GM18873 (cell line): ENCODE measurements at regions not wholly inside any gene's neighbourhood (a gene's known extent, or its start where the extent isn't known, plus 50 kb on each side); places are given as distances from the start of the nearest gene placed in this dataset.
"Not testable (repeated sequence)": the region's sequence is repeated elsewhere in the genome, so short reads cannot be mapped to it uniquely, and the experiment has no call there.

Source experiments
- ATAC-seq: cut with Tn5 transposase; IDR thresholded peaks from one replicate; pipeline ENCODE4 v1.9.1; 2021; ENCODE audit warnings: mild to moderate bottlenecking, moderate library complexity, moderate number of reproducible peaks; ENCODE audit not compliant: unreplicated experiment, low FRiP score

DNA sequence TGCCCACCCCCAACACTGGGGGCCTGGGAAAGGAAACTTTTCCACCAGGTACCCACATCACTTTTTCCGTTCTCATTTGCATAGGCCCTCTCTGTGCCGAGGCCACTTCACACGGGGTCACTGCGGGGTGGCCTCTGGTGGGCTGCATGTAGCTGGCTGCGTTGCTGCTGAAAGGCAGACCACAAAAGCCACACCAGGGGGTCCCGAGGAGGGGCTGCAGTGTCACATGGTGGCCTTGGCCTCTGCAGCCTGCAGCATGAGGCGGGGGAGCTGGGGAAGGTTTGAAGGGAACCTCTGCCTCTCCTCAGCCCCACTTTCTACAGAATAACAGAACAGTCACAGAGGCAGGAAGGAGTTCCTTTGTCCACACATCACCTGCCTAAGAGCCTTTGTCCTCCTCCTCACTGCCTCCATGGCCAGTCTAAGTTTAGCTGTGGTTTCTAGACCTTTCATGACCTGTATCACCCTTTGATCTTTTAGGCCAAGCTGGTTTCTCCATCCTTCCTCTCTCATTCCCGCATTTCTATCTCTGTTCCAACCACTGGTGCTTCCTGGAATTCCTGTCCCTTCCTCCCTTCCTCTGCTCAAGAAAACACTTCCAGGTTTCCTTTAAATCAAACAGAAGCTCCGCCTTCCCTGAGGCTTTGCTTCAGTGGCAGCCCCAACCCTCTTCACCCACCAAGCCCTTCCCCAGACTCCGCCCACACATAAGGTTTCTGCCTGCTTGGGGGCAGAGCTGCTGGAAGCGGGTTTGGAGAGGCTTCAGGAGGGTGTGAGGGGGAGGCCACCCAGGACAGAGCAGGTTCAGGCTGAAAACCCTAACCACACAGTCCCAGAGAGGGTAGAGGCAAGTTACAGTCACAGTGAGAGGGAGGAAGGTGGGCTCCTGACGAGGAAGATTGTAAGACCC lies 150.7 kb upstream of the TLE3 start:
- ATAC-seq, result no peak

DNA sequence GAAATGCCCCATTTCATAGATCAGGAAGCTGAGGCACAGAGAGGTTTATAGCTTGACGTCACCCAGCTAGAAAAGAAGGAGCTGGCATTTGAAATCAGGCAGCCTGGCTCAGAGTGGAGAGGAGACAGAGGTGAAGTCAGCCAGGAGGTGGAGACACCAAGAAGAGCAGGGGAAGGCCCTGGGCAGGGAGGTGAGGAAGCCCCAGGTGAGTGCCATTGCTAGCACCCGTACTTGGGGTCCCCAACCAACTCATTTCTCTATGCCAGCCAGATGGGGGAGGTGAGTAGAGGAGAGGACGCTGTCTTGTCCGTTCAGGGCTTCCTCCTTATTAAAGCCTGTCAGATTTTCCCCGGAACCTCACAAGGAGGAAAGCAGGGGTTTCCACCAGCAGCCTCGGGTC lies 149.6 kb upstream of the TLE3 start:
- ATAC-seq, result no peak

DNA sequence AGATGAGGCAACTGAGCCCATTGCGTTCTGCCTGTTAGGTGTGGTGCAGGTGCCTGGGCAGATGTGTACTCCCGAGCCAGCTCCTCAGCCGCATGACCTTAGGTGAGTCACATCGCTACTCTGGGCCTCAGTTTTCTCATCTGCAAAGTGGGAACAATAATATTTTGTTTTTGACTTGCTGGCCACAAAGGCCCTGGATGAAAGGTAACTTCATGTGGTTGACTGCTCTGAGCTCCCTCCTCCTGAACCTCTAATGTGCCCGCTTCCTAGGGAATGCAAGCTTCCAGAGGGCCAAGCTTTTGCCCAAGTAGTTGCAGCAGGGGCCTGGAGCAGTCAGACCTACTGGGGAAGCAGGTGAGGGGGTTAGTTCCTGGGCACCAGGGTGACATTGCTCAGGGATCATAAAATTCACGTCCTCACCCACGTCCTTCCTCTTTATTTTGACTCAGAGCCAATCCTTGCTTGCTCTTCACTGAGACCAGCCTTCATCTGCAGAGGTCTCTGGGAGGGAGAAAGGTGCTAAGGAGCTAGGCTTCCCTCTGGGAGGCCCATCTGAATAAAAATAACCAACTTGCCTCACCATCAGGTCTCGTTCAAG lies 149.0 kb upstream of the TLE3 start:
- no peak for ATAC-seq

DNA sequence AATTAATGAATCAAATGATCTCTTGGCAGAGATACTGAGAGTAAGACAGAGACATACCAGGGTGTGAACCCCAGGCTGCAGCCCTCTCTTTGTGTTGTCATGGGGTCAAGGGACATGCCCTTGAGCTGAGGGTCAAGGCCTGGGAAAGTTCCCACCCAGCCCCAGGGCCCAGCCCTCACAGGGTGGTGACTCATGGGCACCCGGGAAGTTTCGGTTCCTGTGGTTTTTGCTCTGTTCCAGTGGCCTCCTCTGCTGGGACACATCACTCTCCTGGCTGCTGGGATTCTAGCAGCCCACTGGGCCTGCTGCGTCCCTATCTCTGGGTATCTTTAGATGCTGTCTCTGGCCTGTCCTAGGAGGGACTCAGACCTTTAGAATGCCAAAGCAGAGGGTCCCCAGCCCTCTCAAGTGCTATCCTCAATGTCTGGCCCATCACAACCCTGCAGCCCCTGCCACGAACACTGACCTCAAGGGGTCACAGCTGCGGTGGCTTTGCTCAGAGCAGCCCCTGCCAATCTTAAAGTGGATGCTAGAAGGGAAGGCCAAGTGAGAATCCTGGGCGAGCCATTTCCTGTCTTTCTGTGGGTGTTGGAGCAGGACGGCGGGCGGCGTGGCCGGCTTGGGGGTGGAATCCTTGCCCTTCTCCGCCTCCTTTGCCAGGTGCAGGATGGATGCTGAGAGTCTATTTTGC lies 148.4 kb upstream of the TLE3 start:
- ATAC-seq, result no peak

DNA sequence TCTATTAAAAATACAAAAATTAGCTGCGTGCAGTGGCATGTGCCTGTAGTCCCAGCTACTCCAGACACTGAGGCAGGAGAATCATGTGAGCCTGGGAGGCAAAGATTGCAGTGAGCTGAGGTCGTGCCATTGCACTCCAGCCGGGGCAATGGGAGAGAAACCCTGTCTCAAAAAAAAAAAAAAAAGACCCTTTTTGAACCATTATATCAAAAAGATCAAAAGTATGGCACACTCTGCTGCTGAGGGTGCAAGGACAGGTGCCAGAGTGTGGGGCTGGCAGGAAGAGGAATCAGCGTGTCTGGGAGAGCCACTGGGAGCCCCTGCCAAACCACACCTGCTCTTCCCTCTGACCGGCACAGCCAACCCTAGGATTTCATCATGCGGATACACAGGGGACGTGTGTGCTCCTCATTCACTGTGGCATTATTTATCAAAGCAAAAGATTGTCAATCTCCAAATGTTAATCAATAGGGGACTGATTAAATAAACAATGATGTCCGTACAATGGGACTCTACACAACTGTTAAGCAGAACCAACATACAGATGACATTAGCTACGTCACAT lies 147.3 kb upstream of the TLE3 start:
- ATAC-seq, result no peak

DNA sequence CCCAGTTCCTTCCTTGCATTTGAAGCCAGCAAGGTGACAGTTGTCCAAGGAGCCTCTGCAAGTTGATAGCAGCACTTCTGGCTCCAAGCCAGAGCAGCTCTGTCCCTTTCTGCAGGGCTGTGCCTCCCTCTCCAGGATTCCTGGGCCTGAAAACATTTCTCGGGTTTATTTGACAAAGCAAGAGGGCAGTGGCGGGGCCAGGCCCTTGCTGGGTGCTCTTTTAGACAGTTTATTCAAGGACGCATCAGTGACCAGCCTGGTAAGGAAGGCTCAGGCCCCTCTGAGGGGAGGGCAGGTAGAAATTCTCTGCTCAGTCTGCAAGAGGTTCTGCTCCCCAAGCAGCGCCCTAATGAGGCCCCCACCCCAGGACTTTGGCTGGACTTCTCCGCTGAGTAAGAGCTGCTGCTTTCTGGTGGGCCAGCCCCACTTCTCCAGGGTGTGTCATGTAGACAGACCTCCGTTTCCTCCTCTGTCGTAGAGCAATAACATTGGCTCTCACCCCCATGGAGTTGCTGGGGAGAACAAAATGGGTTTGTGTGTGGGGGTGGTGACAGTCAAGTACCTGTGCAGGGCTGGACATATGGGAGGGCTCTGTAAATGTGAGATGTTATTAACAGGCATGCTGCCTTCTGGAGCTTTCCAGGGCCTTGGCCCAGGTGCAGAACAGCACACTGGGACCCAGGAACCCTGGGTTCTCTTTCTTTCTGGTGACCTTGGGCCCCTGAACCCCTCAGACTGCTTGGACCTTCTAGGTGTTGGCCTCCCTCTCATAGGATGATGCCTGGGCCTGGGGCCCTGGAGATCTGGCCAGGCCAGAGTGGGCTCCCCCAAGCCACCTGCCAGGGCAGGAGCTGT lies 146.2 kb upstream of the TLE3 start:
- ATAC-seq, result no peak

DNA sequence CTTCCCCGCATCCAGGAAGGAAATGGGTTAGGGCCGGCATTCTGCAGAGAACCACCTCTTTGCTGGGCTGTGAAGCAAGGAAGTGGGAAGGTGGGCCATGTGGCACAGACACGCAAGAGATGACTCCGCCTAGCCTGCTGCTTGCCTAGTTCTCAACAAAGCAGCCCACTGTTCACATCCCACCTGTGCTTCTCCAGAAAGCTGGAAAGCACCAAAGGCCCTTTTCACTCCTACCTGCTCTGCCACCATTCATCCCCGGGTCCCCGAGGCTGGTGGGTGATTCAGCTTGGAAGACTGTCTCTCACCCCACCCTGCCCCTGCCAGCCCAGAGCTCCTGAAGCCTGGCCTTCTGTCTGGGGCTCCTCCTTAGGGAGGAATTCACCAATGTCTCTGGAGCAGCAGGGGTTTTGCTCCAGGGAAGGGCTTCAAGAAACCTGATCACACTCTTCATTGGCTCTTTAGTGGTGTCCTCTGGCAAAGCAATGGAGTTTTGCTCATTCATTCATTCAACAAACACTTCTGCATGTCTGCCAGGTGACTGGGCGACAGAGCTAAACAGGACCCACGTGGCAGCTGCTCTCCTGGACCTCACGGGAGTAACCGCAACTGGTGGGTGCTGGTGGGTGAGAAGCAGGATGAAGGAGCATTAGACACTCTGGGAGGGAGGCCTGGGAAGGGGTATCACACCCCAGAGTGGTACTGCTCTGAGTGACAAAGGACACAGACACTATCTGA lies 145.4 kb upstream of the TLE3 start:
- no peak for ATAC-seq

DNA sequence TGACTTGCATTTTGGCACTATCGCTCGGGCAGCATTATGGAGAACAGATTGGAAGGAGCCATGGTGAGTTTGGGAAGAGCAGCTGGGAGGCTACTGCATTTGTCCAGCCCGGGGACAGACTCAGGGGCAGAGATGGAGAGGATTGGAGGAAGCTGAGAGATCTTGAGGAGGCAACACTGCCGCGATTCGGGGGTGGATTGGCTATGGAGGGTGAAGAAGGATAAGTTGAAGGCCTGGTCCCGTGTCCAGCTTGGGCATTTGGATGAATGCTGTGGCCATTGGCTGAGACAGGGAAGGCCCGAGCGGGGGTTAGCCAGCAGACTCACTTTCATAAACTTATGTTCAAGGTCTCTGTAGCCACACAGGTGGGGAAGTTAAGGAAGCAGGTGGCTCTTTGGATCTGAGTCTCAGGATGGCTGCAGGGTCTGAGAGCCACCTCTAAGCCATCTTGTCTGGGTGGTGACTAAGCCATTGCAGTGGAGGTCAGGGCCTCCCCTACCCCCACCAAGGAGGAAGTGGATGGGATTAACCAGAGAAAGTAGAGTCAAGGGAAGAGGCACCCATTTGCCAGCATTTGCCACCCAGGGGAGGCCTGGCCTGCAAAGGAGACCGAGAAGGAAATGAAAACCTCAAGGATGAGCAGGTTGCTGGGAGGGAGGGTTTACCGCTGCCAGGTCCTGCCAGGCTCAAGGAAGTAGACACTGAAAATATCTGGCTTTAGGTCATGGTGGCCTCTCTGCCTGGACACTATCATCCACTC lies 144.0 kb upstream of the TLE3 start:
- no peak for ATAC-seq

DNA sequence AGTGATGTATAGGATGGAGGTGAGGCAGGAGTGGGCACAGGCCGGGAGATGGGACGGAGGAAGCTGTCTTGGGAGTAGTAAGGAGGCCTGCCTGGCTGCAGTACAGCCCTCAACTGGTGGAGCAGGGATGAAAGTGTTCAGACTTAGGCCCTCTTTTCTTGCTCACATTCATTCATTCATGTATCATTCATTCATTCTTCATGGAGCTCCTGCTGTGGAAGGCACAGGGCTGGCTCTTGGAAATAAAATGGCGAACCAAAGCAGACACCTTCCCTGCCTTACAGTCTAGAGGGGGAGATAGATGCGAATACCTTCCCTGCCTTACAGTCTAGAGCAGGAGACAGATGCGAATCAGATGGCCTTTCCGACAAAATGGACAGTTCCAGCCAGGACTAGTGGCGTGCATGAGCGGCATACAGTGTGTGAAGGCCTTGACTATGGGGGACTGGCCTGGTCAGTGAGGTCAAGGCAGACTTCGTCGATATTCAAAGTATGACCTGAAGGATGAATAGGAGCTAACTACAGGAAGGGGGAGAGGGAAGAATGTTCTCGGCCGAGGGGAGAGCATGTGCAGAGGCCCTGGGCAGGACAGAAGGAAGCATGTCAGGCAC lies 143.2 kb upstream of the TLE3 start:
- ATAC-seq, result no peak

DNA sequence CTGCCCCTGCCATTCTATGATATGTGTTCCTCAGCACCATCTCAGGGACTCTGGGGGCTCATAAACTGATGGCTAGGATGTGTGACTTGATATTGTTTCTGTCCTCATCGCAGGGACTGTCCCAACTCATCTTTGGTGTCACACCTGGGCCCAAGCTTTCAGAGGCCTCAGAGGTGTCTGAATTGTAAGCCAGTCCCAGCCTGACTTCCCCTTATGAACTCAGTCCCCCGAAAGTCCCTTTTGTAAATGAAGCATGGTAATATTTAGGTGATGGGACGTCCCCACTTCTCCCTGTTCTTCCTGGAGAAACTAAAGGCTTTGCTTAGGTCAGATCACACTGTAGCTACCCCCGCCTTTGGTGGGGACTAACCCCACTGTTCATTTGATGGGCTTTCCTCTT lies 142.4 kb upstream of the TLE3 start:
- ATAC-seq, result no peak

DNA sequence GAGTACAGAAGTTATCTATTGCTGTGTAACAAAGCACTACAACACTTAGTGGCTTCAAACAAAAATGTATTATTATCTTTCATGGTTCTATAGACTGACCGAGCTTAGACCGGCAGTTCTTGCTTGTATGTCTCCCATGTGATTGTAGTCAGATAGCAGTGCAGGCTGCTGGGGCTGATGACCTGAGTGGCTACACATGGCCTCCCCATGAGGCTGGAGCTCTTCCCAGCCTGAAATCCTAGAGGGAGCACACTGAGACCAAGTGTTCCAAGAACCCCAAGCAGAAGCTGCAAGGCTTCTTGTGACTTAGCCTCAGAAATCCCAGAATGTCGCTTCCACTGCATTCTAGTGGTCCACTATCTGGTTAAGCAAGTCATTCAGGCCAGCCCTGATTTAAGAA lies 141.2 kb upstream of the TLE3 start:
- no peak for ATAC-seq

DNA sequence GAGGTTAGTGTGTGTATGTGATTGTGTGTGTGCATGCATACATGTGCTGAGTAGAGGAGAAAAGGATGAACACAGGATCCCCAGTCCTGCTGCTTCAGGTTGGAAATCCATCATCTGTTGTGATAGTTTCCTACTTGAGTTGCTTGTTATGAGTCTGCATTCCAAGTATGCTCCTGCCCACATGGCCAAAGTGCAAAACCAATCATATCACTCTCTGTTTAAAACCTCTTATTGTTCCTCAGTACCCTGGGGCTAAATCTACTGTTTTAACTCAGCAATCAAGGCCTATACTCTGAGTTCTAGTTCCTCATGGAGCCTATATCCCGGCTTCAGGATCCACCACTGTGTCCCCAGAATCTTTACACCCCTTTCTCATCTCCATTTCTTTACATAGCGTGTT lies 139.9 kb upstream of the TLE3 start:
- ATAC-seq, result no peak

DNA sequence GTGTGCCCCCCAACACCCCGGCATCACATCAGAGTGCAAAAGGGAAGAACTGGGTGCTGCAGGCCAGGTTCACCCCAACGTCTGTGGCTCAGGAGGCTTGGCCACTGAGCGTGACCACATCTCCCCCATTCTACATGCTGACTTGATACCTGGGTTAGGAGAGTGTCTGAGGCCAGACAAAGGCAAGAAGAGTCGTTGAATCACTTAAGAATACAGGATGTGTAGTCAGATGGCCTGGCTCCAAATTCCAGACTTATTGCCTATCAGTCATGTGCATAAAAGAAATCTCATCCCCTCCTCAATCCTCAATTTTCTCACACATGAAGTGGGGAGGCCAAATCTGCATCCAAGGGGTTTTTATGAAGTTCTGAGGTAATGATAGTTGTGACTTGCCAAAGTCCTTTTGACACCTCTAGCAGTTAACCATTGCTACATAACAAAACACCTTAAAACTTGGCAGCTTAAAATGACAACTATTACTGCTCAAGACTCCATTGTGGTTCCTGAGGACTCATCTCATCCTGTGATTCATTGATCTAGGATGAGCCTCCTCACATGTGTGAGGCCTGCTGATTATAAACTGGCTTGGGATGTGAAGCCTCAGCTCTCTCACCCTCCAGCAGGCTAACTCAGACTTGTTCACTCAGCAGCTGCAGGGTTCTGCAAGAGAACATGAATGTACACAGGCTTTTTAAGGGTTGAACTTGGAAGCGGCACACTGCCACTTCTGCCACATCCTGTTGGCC lies 138.8 kb upstream of the TLE3 start:
- ATAC-seq, result no peak

DNA sequence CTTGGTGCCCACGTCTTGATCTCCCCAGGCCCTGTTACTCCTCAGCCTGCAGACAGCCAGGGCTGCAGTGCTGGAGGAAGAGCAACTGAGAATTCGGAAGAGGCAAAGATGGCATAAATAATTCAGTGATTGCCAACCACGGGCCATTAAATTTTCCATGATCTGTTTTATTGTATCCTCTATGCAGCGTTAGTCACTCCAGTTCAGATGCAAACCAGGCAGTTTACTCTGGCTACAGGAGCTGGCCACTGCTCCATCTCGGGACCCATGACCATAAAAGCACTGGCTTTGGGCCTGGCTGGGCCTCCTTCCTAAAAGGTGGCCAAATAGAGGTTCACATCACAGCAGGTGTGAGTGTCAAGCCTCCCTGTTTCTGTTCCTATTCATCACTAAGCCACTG lies 137.6 kb upstream of the TLE3 start:
- no peak for ATAC-seq

DNA sequence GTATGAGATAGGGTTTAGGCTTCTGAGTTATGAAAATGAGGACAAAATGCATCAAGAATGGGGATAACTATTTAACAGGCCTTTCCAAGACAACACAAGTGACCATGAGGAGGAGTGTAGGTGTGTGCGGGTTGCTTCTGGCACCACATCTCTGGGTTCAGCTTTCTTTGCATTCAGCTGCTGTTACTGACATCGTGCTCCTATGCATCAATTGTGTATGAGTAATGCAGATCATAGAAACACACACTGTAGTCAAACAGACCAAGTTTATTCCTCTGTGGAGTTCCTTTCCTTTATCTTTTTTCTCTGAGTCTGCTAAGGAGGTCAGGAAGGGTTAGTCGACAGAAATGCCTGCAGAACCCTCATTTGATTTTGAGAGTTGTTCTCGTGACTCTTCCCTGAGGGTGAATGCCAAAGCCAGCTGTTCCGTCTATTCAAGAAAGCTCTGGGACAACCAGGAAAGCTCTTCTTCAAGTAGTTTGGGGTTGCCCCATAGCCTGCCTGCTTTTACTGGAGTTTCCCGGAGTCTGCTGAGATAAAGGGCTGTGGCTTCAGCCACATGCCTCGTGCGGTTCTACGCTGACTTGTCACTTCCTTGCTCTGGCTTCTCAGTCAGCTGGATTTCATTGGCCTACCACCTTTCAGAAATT lies 136.7 kb upstream of the TLE3 start:
- ATAC-seq, result no peak

DNA sequence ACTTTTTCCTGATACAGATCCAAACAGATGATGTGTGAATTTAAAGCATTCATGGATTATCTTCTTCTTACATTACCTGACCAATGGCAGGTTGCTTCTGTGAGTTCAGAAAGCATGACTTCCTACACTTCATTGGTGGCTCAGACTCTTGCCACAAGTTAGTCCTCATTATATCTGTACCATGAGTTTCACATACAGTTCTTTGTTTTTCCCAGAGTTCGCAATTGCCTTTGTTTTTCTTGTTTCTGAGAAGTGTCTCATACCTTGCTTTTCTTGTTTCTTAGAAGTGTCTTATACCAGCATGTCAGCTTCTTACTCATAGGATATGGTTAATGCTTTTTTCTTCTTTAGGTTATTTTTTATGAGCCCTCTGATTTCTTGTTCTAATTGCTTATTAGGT lies 133.8 kb upstream of the TLE3 start:
- ATAC-seq, result no peak

DNA sequence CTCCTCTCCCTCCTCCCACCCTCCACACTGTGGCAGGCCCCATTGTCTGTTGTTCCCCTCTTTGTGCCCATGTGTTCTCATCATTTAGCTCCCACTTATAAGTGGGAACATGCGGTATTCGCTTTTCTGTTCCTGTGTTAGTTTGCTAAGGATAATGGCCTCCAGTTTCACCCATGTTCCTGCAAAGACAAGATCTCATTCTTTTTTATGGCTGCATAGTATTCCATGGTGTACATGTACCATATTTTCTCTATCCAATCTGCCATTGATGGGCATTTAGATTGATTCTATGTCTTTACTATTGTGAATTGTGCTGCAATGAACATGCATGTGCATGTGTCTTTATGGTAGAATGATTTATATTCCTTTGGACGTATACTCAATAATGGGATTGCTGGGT lies 130.2 kb upstream of the TLE3 start:
- not testable (repeated sequence) for ATAC-seq
